Osteocyte (in vitro differentiated cells): ENCODE measurements at regions not wholly inside any gene's neighbourhood (a gene's known extent, or its start where the extent isn't known, plus 50 kb on each side); places are given as distances from the start of the nearest gene placed in this dataset.

ENCODE experiments used
- DNase-seq: peaks from one replicate; pipeline ENCODE4 v3.0.0; 2021; ENCODE audit warnings: mixed read lengths; ENCODE audit not compliant: unreplicated experiment; ENCODE audit errors: extremely low spot score
- H3K27ac Mint-ChIP-seq: one replicate; pipeline ENCODE4 v1.8.0; 2021; ENCODE audit warnings: mild to moderate bottlenecking, mixed read lengths; ENCODE audit not compliant: unreplicated experiment
- H3K27me3 Mint-ChIP-seq: one replicate; pipeline ENCODE4 v1.8.0; 2021; ENCODE audit warnings: mixed read lengths; ENCODE audit not compliant: unreplicated experiment
- H3K36me3 Mint-ChIP-seq: one replicate; pipeline ENCODE4 v1.8.0; 2021; ENCODE audit warnings: mixed read lengths; ENCODE audit not compliant: unreplicated experiment
- H3K4me1 Mint-ChIP-seq: one replicate; pipeline ENCODE4 v1.8.0; 2021; ENCODE audit warnings: mixed read lengths; ENCODE audit not compliant: unreplicated experiment
- H3K4me3 Mint-ChIP-seq: one replicate; pipeline ENCODE4 v1.8.0; 2021; ENCODE audit warnings: mild to moderate bottlenecking, moderate library complexity, mixed read lengths; ENCODE audit not compliant: unreplicated experiment
- H3K9me3 Mint-ChIP-seq: one replicate; pipeline ENCODE4 v1.8.0; 2021; ENCODE audit warnings: mixed read lengths; ENCODE audit not compliant: unreplicated experiment
- TF ChIP-seq, protein P1 (sequence below): fragments of 200-600 bp; sonication (generic); IDR thresholded peaks from 2 replicates; pipeline ENCODE4 v1.5.0; 2021; ENCODE audit warnings: antibody characterized with exemption, mild to moderate bottlenecking, moderate library complexity

DNA sequence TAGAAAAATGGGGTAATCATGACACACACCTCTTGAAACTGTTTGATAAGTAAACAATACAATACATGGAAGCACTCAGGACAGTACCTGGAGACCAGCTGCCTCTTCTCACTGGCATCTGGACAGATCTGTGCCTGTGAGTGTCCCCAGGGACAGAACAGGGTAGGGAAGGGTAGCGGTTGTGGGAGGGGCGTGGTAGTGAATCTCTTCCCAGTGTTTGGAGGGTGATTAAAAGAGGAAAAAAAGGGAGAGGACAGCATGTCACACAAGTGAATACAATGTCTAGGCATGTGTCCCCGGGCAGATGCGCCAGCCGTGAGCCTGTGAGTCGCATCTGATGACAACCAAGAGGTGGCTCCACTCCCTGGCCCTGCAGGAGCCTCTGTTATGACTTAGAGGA is 138.8 kb upstream of the MSX1 start:
- TF ChIP-seq, protein P1, sequence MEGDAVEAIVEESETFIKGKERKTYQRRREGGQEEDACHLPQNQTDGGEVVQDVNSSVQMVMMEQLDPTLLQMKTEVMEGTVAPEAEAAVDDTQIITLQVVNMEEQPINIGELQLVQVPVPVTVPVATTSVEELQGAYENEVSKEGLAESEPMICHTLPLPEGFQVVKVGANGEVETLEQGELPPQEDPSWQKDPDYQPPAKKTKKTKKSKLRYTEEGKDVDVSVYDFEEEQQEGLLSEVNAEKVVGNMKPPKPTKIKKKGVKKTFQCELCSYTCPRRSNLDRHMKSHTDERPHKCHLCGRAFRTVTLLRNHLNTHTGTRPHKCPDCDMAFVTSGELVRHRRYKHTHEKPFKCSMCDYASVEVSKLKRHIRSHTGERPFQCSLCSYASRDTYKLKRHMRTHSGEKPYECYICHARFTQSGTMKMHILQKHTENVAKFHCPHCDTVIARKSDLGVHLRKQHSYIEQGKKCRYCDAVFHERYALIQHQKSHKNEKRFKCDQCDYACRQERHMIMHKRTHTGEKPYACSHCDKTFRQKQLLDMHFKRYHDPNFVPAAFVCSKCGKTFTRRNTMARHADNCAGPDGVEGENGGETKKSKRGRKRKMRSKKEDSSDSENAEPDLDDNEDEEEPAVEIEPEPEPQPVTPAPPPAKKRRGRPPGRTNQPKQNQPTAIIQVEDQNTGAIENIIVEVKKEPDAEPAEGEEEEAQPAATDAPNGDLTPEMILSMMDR: no peak

DNA sequence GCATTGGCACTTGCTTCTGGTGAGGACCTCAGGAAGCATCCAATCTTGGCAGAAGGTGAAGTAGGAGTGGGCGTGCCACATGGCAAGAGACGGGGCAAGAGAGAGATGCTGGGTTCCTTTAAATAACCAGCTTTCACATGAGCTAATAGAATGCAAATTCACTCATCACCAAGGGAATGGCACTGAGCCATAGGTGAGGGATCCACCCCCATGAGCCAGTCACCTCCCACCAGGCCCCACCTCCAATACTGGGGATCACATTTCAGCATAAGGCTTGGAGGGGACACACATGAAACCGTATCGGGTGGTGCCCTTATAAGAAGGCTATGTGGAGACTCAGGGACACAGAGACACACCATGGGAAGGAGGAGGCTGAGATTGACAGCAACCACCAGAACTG is 140.0 kb upstream of the MSX1 start:
- Mint-ChIP-seq H3K4me3 (no peak overlapping the region), H3K27ac (no peak overlapping the region), H3K36me3 (no peaks in the 10 kb centered on the region), H3K4me1 (no peaks in the 10 kb centered on the region), H3K9me3 (no peaks in the 10 kb centered on the region), H3K27me3 (peaks cover 17% of the 10 kb centered on the region)
- no peak for DNase-seq
- TF ChIP-seq, protein P1: no peak

More for the DNA sequence above, 138.8 kb upstream of the MSX1 start:
- no peak overlapping the region for H3K27ac Mint-ChIP-seq
- H3K36me3 Mint-ChIP-seq: no peaks in the 10 kb centered on the region
- no peak overlapping the region for H3K4me3 Mint-ChIP-seq
- no peak for DNase-seq
- H3K27me3 Mint-ChIP-seq: peaks cover 15% of the 10 kb centered on the region
- H3K4me1 Mint-ChIP-seq: no peaks in the 10 kb centered on the region
- H3K9me3 Mint-ChIP-seq: no peaks in the 10 kb centered on the region

DNA sequence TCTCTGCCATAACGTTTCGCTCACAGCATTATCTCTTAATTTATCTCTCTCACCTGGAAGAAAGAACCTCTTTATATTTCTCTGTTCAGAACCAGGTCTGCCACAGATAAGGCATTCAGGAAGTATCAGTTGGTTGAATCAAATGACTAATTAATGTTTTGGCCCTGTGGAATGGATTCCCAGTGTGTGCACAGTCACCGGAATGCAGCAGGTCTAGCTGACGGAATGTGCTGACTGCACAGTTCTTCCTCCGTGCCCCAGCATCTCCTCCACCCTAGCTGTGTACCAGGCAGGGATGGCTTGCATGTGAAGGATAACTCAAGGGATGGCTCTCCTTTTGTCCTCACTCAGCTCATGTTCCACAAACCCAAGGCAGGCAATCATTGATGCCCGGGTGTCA is 141.8 kb upstream of the MSX1 start:
- TF ChIP-seq, protein P1: no peak
- Mint-ChIP-seq H3K4me3 (no peak overlapping the region), H3K9me3 (no peaks in the 10 kb centered on the region), H3K4me1 (no peaks in the 10 kb centered on the region), H3K36me3 (no peaks in the 10 kb centered on the region), H3K27me3 (peaks cover 20% of the 10 kb centered on the region), H3K27ac (no peak overlapping the region)
- DNase-seq: no peak

DNA sequence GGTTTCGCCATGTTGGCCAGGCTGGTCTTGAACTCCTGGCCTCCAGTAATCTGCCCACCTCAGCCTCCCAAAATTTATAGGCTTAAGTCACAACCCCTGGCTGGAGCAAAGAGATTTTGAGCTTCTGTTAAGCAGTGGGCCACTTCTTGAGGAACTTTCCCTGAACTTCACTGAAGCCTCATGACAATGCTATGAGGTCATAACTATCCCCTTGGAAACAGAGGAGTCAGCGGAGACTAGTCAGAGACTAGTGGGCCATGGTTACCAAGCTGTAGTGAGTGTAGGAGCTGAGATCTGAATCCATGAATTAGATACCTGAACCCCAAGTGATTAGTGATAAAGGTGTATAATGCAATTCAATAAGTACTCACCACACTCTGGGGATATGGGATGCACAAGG is 145.1 kb upstream of the MSX1 start:
- Mint-ChIP-seq H3K9me3 (no peaks in the 10 kb centered on the region), H3K27ac (no peak overlapping the region), H3K4me3 (no peak overlapping the region), H3K4me1 (no peaks in the 10 kb centered on the region), H3K36me3 (no peaks in the 10 kb centered on the region), H3K27me3 (peaks cover 10% of the 10 kb centered on the region)
- TF ChIP-seq, protein P1: no peak
- no peak for DNase-seq

DNA sequence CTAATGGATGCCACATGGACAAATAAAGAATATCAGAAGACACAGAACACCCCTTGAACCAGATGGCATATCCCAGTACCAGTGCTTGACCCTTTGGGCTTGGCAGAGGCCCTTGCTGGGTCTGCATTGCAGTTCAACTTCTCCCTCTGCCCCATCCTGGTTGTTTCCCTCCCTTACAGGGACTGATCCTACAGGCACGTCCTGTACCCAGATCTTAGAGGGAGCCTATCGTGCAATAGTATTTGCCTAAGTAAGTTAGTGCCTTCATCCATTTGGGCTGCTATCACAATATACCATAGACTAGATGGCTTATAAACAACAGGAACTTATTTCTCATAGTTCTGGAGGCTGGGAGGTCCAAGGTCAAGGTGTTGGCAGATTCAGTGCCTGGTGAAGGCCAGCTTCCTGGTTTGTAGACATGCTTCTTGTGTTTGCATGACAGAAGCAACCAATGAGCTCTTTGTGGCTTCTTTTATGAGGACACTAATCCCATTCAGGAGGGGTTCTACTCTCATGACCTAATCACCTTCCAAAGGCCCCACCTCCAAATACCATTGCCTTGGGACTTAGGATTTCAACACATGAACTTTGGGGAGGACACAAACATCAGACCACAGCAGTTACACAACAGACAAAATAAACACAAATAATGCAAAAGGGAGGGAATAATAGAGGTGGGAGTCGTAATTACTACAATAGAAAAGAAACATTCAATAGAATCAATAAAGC is 146.5 kb upstream of the MSX1 start:
- peaks cover 6% of the 10 kb centered on the region for H3K36me3 Mint-ChIP-seq
- H3K9me3 Mint-ChIP-seq: peaks cover 10% of the 10 kb centered on the region
- TF ChIP-seq, protein P1: no peak
- no peak overlapping the region for H3K27ac Mint-ChIP-seq
- DNase-seq: no peak
- H3K4me1 Mint-ChIP-seq: no peaks in the 10 kb centered on the region
- no peak overlapping the region for H3K4me3 Mint-ChIP-seq
- H3K27me3 Mint-ChIP-seq: peaks cover 23% of the 10 kb centered on the region
